A549 (cell line): ENCODE measurements at regions not wholly inside any gene's neighbourhood (a gene's known extent, or its start where the extent isn't known, plus 50 kb on each side); places are given as distances from the start of the nearest gene placed in this dataset.

Experiments used
- CTCF ChIP-seq: fragments of >200 bp; sonication (Bioruptor Twin); formaldehyde crosslinking; IDR thresholded peaks from 3 replicates; pipeline ENCODE4 v1.5.1; 2016
- ESRRA ChIP-seq: fragments of 150-350 bp; IDR thresholded peaks from 2 replicates; pipeline ENCODE4 v1.6.1; 2014; ENCODE audit warnings: mild to moderate bottlenecking, low read length, borderline replicate concordance

GRCh38 chr4:14924812-14925344 is 77.4 kb upstream of the CPEB2 start:
- TF ChIP-seq CTCF (no peak), ESRRA (no peak)
